Lung (tissue), 11 donors: ENCODE measurements at regions not wholly inside any gene's neighbourhood (a gene's known extent, or its start where the extent isn't known, plus 50 kb on each side); places are given as distances from the start of the nearest gene placed in this dataset.
A peak's percentile ranks its signal among the peaks of the same experiment; 100 is the strongest.

Experiments used
- ATAC-seq: fragments of 200-7000 bp; cut with Tn5 transposase; one replicate; pipeline ENCODE4 v1.9.1; 2020; ENCODE audit warnings: moderate number of reproducible peaks; ENCODE audit not compliant: insufficient read depth, low FRiP score
- DNase-seq, 3 donors: peaks; one replicate each; pipeline ENCODE4 v3.0.0-alpha.2; 2013 to 2017
- H3K27ac ChIP-seq, 2 donors: one replicate each; pipeline ENCODE4 v1.5.1; 2013; ENCODE audit warnings: mild to moderate bottlenecking in 2 of 2, moderate library complexity in 2 of 2, control low read depth in 1 of 2, inconsistent platforms in 1 of 2, low read depth in 1 of 2, low read length in 1 of 2
- H3K27me3 ChIP-seq, 3 donors: one replicate each; pipeline ENCODE4 v1.5.1; 2013; ENCODE audit warnings: low read length in 2 of 3; ENCODE audit not compliant: control insufficient read depth in 3 of 3, insufficient read depth in 3 of 3
- H3K36me3 ChIP-seq, 4 donors: one replicate each; pipeline ENCODE4 v1.5.1; 2013; ENCODE audit warnings: low read length in 4 of 4, mild to moderate bottlenecking in 1 of 4, moderate library complexity in 1 of 4; ENCODE audit not compliant: control insufficient read depth in 4 of 4, insufficient read depth in 4 of 4
- H3K4me1 ChIP-seq, 5 donors: one replicate each; pipeline ENCODE4 v1.5.1; 2013; ENCODE audit warnings: low read length in 5 of 5, mild to moderate bottlenecking in 2 of 5, moderate library complexity in 1 of 5; ENCODE audit not compliant: control insufficient read depth in 5 of 5, insufficient read depth in 5 of 5
- H3K4me3 ChIP-seq: one replicate; pipeline ENCODE4 v1.5.1; 2013; ENCODE audit warnings: mild to moderate bottlenecking, control low read depth, moderate library complexity
- H3K9ac ChIP-seq, 2 donors: one replicate each; pipeline ENCODE4 v1.5.1; 2013; ENCODE audit warnings: low read length in 2 of 2, control low read depth in 1 of 2; ENCODE audit not compliant: insufficient read depth in 1 of 2
- H3K9me3 ChIP-seq, 4 donors: one replicate each; pipeline ENCODE4 v1.5.1; 2013; ENCODE audit warnings: low read length in 3 of 4, mild to moderate bottlenecking in 1 of 4, moderate library complexity in 1 of 4; ENCODE audit not compliant: control insufficient read depth in 4 of 4, insufficient read depth in 3 of 4
- CTCF ChIP-seq: IDR thresholded peaks from 2 replicates; pipeline ENCODE4 v1.5.1; 2012; ENCODE audit warnings: mild to moderate bottlenecking; ENCODE audit errors: control extremely low read depth, extremely low read depth
- WGBS, 2 donors: extraction: QIAGEN DNeasy Blood & Tissue Kit; methylation state at CpG; one replicate each; pipeline ENCODE4 v1.1.7; 2013; 5-methylcytosine and 5-hydroxymethylcytosine counted together
- donor health status: control.
- donor health status: control.
- donor health status: Bipolar disorder and iron deficiency.
- donor health status: healthy.
- donor health status: DM: yes; HTN: yes; CAD: no.

- Histone ChIP-seq H3K9ac (no peak overlapping the region), H3K9me3 (peaks cover 0 to 3% (median under 1%) of the 10 kb centered on the region in 4 donors), H3K27me3 (no peaks in the 10 kb centered on the region), H3K27ac (no peak overlapping the region), H3K4me1 (peaks cover 0 to 5% (median 3%) of the 10 kb centered on the region in 5 donors), H3K36me3 (no peaks in the 10 kb centered on the region), H3K4me3 (no peak overlapping the region)
- TF ChIP-seq CTCF: no peak
- WGBS, 2 donors: 73 to 84% methylated on average over 13 of the region's 13 CpGs
- DNase-seq (no peak), ATAC-seq (no peak)
Measured at GRCh38 chr6:168961264-168961656, 292.4 kb downstream of the THBS2 start.

- ATAC-seq: no peak
- H3K9ac ChIP-seq: no peak overlapping the region
- peak in 2 of 3 donors; percentile 20 to 57 for DNase-seq
- no peaks in the 10 kb centered on the region for H3K36me3 ChIP-seq
- TF ChIP-seq CTCF: no peak
- no peaks in the 10 kb centered on the region for H3K27me3 ChIP-seq
- H3K9me3 ChIP-seq: peaks cover 0 to 3% (median under 1%) of the 10 kb centered on the region in 4 donors
- 68 to 69% methylated on average over 11 of the region's 11 CpGs for WGBS, 2 donors
- no peak overlapping the region for H3K27ac ChIP-seq
- H3K4me1 ChIP-seq: peaks cover 0 to 5% (median 3%) of the 10 kb centered on the region in 5 donors
- no peak overlapping the region for H3K4me3 ChIP-seq
Measured at GRCh38 chr6:168960551-168961263, 292.9 kb downstream of the THBS2 start.

GRCh38 chr6:168959696-168960095, 293.9 kb downstream of the THBS2 start:
- WGBS, 2 donors: 74 to 85% methylated on average over 4 of the region's 4 CpGs
- no peak for ATAC-seq
- peaks cover 0 to 5% (median 3%) of the 10 kb centered on the region in 5 donors for H3K4me1 ChIP-seq

More at GRCh38 chr6:168959696-168960095, 293.9 kb downstream of the THBS2 start:
- H3K4me3 ChIP-seq: no peak overlapping the region
- no peak for DNase-seq
- H3K9ac ChIP-seq: no peak overlapping the region
- H3K27me3 ChIP-seq: no peaks in the 10 kb centered on the region
- no peaks in the 10 kb centered on the region for H3K9me3 ChIP-seq
- no peak overlapping the region for H3K27ac ChIP-seq
- TF ChIP-seq CTCF: no peak
- H3K36me3 ChIP-seq: no peaks in the 10 kb centered on the region
